SH-SY5Y (cell line): ENCODE measurements at regions not wholly inside any gene's neighbourhood (a gene's known extent, or its start where the extent isn't known, plus 50 kb on each side); places are given as distances from the start of the nearest gene placed in this dataset.

Experiments used
- GATA2 ChIP-seq: IDR thresholded peaks from 2 replicates; pipeline ENCODE4 v1.6.1; 2011; ENCODE audit warnings: mild to moderate bottlenecking, low read depth, low read length
- GATA3 ChIP-seq: IDR thresholded peaks from 2 replicates; pipeline ENCODE4 v1.6.1; 2011; ENCODE audit warnings: low read depth, mild to moderate bottlenecking, low read length, moderate library complexity

DNA sequence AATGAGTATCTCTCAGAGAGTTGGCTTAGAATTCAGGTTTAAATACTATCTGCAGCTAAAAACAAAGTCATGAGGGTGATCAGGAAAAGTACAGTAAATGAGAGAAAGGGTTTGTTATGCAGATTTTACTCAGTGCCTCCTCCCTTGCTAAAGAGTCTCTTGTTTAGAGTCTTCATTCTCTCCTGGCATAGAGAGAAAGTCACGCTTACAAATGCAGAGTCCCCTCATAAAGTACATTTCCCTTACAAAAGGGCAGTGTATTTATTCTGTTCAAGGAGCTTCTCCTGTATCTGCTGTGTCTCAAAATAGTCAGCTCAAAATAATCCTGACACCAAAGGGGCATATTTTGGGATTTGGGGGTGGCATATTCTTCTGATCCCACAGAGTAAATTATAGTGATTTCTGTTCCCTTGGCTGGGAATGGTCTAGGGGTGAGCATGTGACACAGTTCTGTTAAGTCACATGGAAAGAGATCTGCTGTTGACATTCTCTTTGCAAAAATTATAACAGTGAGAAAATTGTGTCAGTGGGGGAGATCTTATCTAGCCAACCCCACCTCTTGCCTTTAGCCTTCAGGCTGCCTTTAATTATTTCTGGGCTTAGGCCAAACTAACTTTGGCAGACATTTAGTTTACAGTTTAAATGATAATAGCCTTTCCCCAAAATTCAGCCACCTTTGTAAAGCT is 102.9 kb downstream of the MTNR1B start:
- no peak for TF ChIP-seq GATA2
- TF ChIP-seq GATA3 = no peak
